Glutamatergic neuron (in vitro differentiated cells): ENCODE measurements at regions not wholly inside any gene's neighbourhood (a gene's known extent, or its start where the extent isn't known, plus 50 kb on each side); places are given as distances from the start of the nearest gene placed in this dataset.

Experiments used
- DNase-seq: peaks from one replicate; pipeline ENCODE4 v3.0.0; 2022
- H3K27ac Mint-ChIP-seq: one replicate; pipeline ENCODE4 v1.8.0; 2020; ENCODE audit warnings: mild to moderate bottlenecking, mixed read lengths, inconsistent platforms; ENCODE audit not compliant: unreplicated experiment
- H3K27me3 Mint-ChIP-seq: one replicate; pipeline ENCODE4 v1.8.0; 2020; ENCODE audit warnings: mild to moderate bottlenecking, moderate library complexity, mixed read lengths, inconsistent platforms; ENCODE audit not compliant: unreplicated experiment
- H3K36me3 Mint-ChIP-seq: one replicate; pipeline ENCODE4 v1.8.0; 2020; ENCODE audit warnings: mild to moderate bottlenecking, mixed read lengths, inconsistent platforms; ENCODE audit not compliant: unreplicated experiment
- H3K4me1 Mint-ChIP-seq: one replicate; pipeline ENCODE4 v1.8.0; 2020; ENCODE audit warnings: mild to moderate bottlenecking, low read depth, mixed read lengths, inconsistent platforms; ENCODE audit not compliant: unreplicated experiment
- H3K4me3 Mint-ChIP-seq: one replicate; pipeline ENCODE4 v1.8.0; 2020; ENCODE audit warnings: mild to moderate bottlenecking, mixed read lengths, inconsistent platforms; ENCODE audit not compliant: unreplicated experiment
- H3K9me3 Mint-ChIP-seq: one replicate; pipeline ENCODE4 v1.8.0; 2020; ENCODE audit warnings: mild to moderate bottlenecking, moderate library complexity, mixed read lengths, inconsistent platforms; ENCODE audit not compliant: unreplicated experiment
- TF ChIP-seq, protein P1 (sequence below): fragments of 200-600 bp; sonication (generic); IDR thresholded peaks from one replicate; pipeline ENCODE4 v1.5.0; 2021; ENCODE audit not compliant: partially characterized antibody, unreplicated experiment

- no peak for DNase-seq
Observed at GRCh38 chr2:230644356-230644935, 68.2 kb upstream of the CAB39 start.

GRCh38 chr2:230648356-230648755, 64.3 kb upstream of the CAB39 start:
- Mint-ChIP-seq H3K4me1 (peaks cover 10% of the 10 kb centered on the region), H3K27me3 (peaks cover 4% of the 10 kb centered on the region), H3K27ac (no peak overlapping the region), H3K9me3 (peaks cover 8% of the 10 kb centered on the region), H3K36me3 (no peaks in the 10 kb centered on the region), H3K4me3 (no peak overlapping the region)
- no peak for DNase-seq
- TF ChIP-seq, protein P1, sequence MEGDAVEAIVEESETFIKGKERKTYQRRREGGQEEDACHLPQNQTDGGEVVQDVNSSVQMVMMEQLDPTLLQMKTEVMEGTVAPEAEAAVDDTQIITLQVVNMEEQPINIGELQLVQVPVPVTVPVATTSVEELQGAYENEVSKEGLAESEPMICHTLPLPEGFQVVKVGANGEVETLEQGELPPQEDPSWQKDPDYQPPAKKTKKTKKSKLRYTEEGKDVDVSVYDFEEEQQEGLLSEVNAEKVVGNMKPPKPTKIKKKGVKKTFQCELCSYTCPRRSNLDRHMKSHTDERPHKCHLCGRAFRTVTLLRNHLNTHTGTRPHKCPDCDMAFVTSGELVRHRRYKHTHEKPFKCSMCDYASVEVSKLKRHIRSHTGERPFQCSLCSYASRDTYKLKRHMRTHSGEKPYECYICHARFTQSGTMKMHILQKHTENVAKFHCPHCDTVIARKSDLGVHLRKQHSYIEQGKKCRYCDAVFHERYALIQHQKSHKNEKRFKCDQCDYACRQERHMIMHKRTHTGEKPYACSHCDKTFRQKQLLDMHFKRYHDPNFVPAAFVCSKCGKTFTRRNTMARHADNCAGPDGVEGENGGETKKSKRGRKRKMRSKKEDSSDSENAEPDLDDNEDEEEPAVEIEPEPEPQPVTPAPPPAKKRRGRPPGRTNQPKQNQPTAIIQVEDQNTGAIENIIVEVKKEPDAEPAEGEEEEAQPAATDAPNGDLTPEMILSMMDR, result no peak

More at GRCh38 chr2:230644356-230644935, 68.2 kb upstream of the CAB39 start:
- Mint-ChIP-seq H3K4me3 (no peak overlapping the region), H3K9me3 (peaks cover 3% of the 10 kb centered on the region), H3K27ac (no peak overlapping the region), H3K36me3 (no peaks in the 10 kb centered on the region), H3K27me3 (peaks cover 2% of the 10 kb centered on the region), H3K4me1 (no peaks in the 10 kb centered on the region)
- TF ChIP-seq, protein P1, result no peak

GRCh38 chr2:230650585-230651137, 62.0 kb upstream of the CAB39 start:
- DNase-seq, result no peak
- TF ChIP-seq, protein P1, result no peak
- peak overlapping the region; percentile 13 for H3K4me3 Mint-ChIP-seq
- peak overlapping the region; percentile 72 for H3K27ac Mint-ChIP-seq
- peaks cover 10% of the 10 kb centered on the region for H3K4me1 Mint-ChIP-seq
- no peaks in the 10 kb centered on the region for H3K36me3 Mint-ChIP-seq
- peaks cover 8% of the 10 kb centered on the region for H3K9me3 Mint-ChIP-seq
- peaks cover 4% of the 10 kb centered on the region for H3K27me3 Mint-ChIP-seq

GRCh38 chr2:230654057-230654456, 58.6 kb upstream of the CAB39 start:
- H3K27ac Mint-ChIP-seq, result no peak overlapping the region
- H3K27me3 Mint-ChIP-seq, result peaks cover 5% of the 10 kb centered on the region
- no peak for DNase-seq
- no peaks in the 10 kb centered on the region for H3K36me3 Mint-ChIP-seq
- TF ChIP-seq, protein P1, result no peak
- peaks cover 5% of the 10 kb centered on the region for H3K9me3 Mint-ChIP-seq
- no peak overlapping the region for H3K4me3 Mint-ChIP-seq
- H3K4me1 Mint-ChIP-seq, result peaks cover 10% of the 10 kb centered on the region

GRCh38 chr2:230657462-230657861, 55.2 kb upstream of the CAB39 start:
- no peak overlapping the region for H3K27ac Mint-ChIP-seq
- H3K9me3 Mint-ChIP-seq, result no peaks in the 10 kb centered on the region
- no peak for DNase-seq
- TF ChIP-seq, protein P1, result no peak
- no peaks in the 10 kb centered on the region for H3K36me3 Mint-ChIP-seq
- peaks cover 1% of the 10 kb centered on the region for H3K4me1 Mint-ChIP-seq
- no peak overlapping the region for H3K4me3 Mint-ChIP-seq
- peaks cover 4% of the 10 kb centered on the region for H3K27me3 Mint-ChIP-seq
